ENCODE measurements at regions not wholly inside any gene's neighbourhood (a gene's known extent, or its start where the extent isn't known, plus 50 kb on each side); places are given as distances from the start of the nearest gene placed in this dataset.

DNA sequence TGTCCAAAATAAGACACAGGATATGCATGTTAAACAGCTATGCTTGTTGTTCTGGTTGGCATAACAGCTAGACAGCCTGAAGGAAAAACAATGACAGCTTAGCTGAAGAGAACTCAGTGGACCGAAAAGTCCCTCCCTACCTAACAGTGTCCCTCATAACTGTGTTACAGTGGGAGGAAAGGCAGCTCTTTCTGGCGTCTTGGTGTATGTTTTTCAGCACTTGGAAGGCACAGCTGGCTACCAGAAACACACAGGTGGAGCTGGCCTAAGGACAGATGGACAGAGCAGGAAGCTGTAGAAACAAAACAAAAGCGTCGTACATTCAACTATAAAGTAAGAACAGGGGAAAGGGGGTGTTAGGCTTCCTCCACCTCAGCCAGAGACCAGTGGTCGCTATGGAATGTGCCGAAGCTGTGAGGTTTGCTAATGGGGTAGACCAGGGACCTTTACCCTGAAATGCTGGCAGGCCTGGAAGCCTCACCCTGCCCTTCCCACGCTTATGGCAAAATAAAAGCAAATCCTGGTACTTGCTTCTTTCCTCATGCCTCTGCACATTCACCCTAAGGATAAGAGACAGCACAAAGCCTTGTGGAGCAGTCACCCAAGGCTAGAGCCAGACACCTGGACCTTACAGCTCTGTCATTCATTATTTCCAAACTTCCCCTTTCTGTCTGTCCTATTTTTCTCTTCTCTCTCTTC lies 103.5 kb upstream of the TRIB2 start:
- Histone ChIP-seq H3K4me3 (replicated peaks in 1 of 3; ENCODE audit: insufficient read depth in 1 of 3, low read depth in 1 of 3, low read length in 3 of 3) (no peak overlapping the region), H3K9me3 (replicated peaks; ENCODE audit: control insufficient read depth, insufficient read depth, low read length) (no peaks in the 10 kb centered on the region), H3K9ac (replicated peaks; ENCODE audit: extremely low read depth, insufficient read depth, low read length) (no peak overlapping the region), H3K4me2 (ENCODE audit: insufficient read depth, low read length) (no peak overlapping the region), H3K9me1 (replicated peaks; ENCODE audit: control insufficient read depth, extremely low read depth, insufficient read depth, low read length) (no peaks in the 10 kb centered on the region), H2AFZ (ENCODE audit: low read depth, low read length) (no peak overlapping the region), H3K27ac (ENCODE audit: insufficient read depth, low read depth, low read length) (no peak overlapping the region), H3K79me2 (ENCODE audit: control insufficient read depth, insufficient read depth, low read length) (no peaks in the 10 kb centered on the region), H3K4me1 (ENCODE audit: control insufficient read depth, extremely low read depth, insufficient read depth, low read length) (no peaks in the 10 kb centered on the region), H4K20me1 (replicated peaks; ENCODE audit: control insufficient read depth, extremely low read depth, insufficient read depth, low read length) (no peaks in the 10 kb centered on the region), H3K27me3 (ENCODE audit: control insufficient read depth in 2 of 2, insufficient read depth in 2 of 2, low read length in 2 of 2) (no peaks in the 10 kb centered on the region), H3K36me3 (ENCODE audit: control insufficient read depth in 2 of 2, extremely low read depth in 1 of 2, insufficient read depth in 2 of 2, low read length in 2 of 2) (no peaks in the 10 kb centered on the region)
- intact Hi-C loops (cut with micrococcal nuclease) = loop anchor here (5.0 kb wide), 3 partner anchors 76 to 319 kb away; partner anchors contain the start of gene TRIB2
- ChIA-PET CTCF (interaction anchor here (0.6 to 1.2 kb wide), 3 partner anchors 24 to 892 kb away, joined by 3 to 4 read pairs (median 3); no protein-coding TSS in a partner anchor), POLR2A (no interaction called here)
- DNase-seq (ENCODE audit: low read depth, low spot score) (no peak), FAIRE-seq (no peak)
- dilution Hi-C loops (cut with MboI; ENCODE audit: extremely low pct_ligation_motif_present, low sequenced_read_pairs) = no loop called here
- no TSS peak for BruUV-seq (replicated peaks)
- TF ChIP-seq POLR2A (IDR thresholded peaks at IDR 0.05; ENCODE audit: low read depth, low read length) (no peak), GATA2 (IDR thresholded peaks at IDR 0.05; ENCODE audit: insufficient read depth, insufficient read length, low read depth, low read length) (no peak), MYC (IDR thresholded peaks at IDR 0.05; ENCODE audit: low read depth, low read length) (no peak), POLR2AphosphoS5 (IDR thresholded peaks at IDR 0.05; ENCODE audit: insufficient read depth, low read depth, low read length) (no peak), EZH2 (IDR thresholded peaks at IDR 0.05; ENCODE audit: borderline replicate concordance, low read depth, low read length, severe bottlenecking) (no peak), FOS (IDR thresholded peaks at IDR 0.05; ENCODE audit: borderline replicate concordance, insufficient read depth, low read length) (no peak), JUN (IDR thresholded peaks at IDR 0.05; ENCODE audit: borderline replicate concordance, insufficient read depth, insufficient read length, low read depth) (no peak)
- TF ChIP-seq, protein P1, sequence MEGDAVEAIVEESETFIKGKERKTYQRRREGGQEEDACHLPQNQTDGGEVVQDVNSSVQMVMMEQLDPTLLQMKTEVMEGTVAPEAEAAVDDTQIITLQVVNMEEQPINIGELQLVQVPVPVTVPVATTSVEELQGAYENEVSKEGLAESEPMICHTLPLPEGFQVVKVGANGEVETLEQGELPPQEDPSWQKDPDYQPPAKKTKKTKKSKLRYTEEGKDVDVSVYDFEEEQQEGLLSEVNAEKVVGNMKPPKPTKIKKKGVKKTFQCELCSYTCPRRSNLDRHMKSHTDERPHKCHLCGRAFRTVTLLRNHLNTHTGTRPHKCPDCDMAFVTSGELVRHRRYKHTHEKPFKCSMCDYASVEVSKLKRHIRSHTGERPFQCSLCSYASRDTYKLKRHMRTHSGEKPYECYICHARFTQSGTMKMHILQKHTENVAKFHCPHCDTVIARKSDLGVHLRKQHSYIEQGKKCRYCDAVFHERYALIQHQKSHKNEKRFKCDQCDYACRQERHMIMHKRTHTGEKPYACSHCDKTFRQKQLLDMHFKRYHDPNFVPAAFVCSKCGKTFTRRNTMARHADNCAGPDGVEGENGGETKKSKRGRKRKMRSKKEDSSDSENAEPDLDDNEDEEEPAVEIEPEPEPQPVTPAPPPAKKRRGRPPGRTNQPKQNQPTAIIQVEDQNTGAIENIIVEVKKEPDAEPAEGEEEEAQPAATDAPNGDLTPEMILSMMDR (IDR thresholded peaks at IDR 0.05; ENCODE audit: extremely low read depth in 1 of 2, insufficient read depth in 1 of 2, low read depth in 1 of 2, low read length in 2 of 2) = no peak
- TF ChIP-seq, protein P2, sequence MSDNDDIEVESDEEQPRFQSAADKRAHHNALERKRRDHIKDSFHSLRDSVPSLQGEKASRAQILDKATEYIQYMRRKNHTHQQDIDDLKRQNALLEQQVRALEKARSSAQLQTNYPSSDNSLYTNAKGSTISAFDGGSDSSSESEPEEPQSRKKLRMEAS (IDR thresholded peaks at IDR 0.05; ENCODE audit: insufficient read depth, insufficient read length) = no peak

Measured in endothelial cell of umbilical vein (primary cell).